ENCODE measurements at regions not wholly inside any gene's neighbourhood (a gene's known extent, or its start where the extent isn't known, plus 50 kb on each side); places are given as distances from the start of the nearest gene placed in this dataset.

DNA sequence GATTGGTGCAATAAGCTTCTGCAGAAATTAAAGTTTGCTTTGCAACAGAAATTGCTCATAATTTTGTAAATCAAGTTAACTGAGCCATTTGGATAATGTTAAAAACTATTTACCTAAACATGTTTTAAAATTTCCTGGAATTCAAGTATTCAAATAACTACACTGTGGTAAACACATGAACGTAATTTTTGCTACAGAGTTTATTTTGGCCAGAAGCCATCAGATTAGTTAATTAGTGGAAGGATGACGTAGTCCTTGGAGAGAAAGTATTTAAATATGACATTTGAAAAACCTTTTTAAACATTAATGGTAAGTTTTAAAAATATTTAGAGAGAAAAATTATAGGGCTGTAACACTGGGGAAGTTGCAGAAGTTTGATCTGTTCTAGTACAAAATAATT is 121.2 kb upstream of the UST start:
- H3K4me3 ChIP-seq (replicated peaks in 1 of 4; ENCODE audit: control extremely low read depth in 1 of 4, insufficient read depth in 1 of 4, low read depth in 3 of 4, low read length in 4 of 4), result no peak overlapping the region
- no peak overlapping the region for H3K4me2 ChIP-seq (ENCODE audit: extremely low read depth, insufficient read depth, low read length)
- no peaks in the 10 kb centered on the region for H3K79me2 ChIP-seq (ENCODE audit: control insufficient read depth, insufficient read depth, low read length)
- no peaks in the 10 kb centered on the region for H3K27me3 ChIP-seq (ENCODE audit: control insufficient read depth, insufficient read depth, low read length)
- H3K9ac ChIP-seq (ENCODE audit: insufficient read depth, low read length), result no peak overlapping the region
- no peaks in the 10 kb centered on the region for H4K20me1 ChIP-seq (ENCODE audit: control insufficient read depth, extremely low read depth, insufficient read depth, low read length)
- DNase-seq (ENCODE audit: low read depth in 2 of 2), result no peak
- H3K4me1 ChIP-seq (ENCODE audit: control insufficient read depth, extremely low read depth, insufficient read depth, low read length), result no peaks in the 10 kb centered on the region
- TF ChIP-seq, protein P1, sequence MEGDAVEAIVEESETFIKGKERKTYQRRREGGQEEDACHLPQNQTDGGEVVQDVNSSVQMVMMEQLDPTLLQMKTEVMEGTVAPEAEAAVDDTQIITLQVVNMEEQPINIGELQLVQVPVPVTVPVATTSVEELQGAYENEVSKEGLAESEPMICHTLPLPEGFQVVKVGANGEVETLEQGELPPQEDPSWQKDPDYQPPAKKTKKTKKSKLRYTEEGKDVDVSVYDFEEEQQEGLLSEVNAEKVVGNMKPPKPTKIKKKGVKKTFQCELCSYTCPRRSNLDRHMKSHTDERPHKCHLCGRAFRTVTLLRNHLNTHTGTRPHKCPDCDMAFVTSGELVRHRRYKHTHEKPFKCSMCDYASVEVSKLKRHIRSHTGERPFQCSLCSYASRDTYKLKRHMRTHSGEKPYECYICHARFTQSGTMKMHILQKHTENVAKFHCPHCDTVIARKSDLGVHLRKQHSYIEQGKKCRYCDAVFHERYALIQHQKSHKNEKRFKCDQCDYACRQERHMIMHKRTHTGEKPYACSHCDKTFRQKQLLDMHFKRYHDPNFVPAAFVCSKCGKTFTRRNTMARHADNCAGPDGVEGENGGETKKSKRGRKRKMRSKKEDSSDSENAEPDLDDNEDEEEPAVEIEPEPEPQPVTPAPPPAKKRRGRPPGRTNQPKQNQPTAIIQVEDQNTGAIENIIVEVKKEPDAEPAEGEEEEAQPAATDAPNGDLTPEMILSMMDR (conservative IDR thresholded peaks at IDR 0.05 in 1 of 2, IDR thresholded peaks at IDR 0.05 in 1 of 2; ENCODE audit: low read depth in 1 of 2, low read length in 2 of 2), result no peak
- no peak for TF ChIP-seq EZH2 (IDR thresholded peaks at IDR 0.05; ENCODE audit: low read length, missing control alignments)
- no peaks in the 10 kb centered on the region for H3K9me3 ChIP-seq (ENCODE audit: control insufficient read depth, insufficient read depth, low read depth, low read length)
- H3K27ac ChIP-seq (ENCODE audit: insufficient read depth, low read length), result no peak overlapping the region
- no peak overlapping the region for H2AFZ ChIP-seq (ENCODE audit: low read length)
- no peaks in the 10 kb centered on the region for H3K36me3 ChIP-seq (ENCODE audit: control insufficient read depth, insufficient read depth, low read length)

DNA sequence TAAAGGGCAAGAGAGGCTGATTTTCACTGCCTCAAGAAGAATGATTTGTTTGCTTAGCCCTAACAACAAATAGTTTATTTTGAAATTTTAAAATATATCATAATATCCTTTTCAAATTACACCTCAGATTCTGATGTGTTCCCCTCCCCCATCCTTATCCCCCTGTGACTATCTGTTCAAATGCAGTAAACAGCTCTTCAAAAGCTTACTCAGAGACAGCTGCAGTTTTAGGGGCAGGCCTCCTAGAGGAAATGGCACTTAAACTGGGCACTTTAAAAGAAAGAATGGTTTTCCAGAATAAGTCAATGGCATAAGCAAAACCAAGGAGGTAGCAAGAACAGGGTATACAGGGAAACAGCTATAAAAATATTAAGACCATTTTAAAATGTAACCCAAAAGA is 118.6 kb upstream of the UST start:
- H3K9ac ChIP-seq (ENCODE audit: insufficient read depth, low read length), result no peak overlapping the region
- no peaks in the 10 kb centered on the region for H3K36me3 ChIP-seq (ENCODE audit: control insufficient read depth, insufficient read depth, low read length)
- H3K9me3 ChIP-seq (ENCODE audit: control insufficient read depth, insufficient read depth, low read depth, low read length), result no peaks in the 10 kb centered on the region
- no peak for DNase-seq (ENCODE audit: low read depth in 2 of 2)
- no peaks in the 10 kb centered on the region for H3K79me2 ChIP-seq (ENCODE audit: control insufficient read depth, insufficient read depth, low read length)
- H3K27ac ChIP-seq (ENCODE audit: insufficient read depth, low read length), result no peak overlapping the region
- H3K27me3 ChIP-seq (ENCODE audit: control insufficient read depth, insufficient read depth, low read length), result no peaks in the 10 kb centered on the region
- H3K4me2 ChIP-seq (ENCODE audit: extremely low read depth, insufficient read depth, low read length), result no peak overlapping the region
- no peak overlapping the region for H2AFZ ChIP-seq (ENCODE audit: low read length)
- H3K4me3 ChIP-seq (replicated peaks in 1 of 4; ENCODE audit: control extremely low read depth in 1 of 4, insufficient read depth in 1 of 4, low read depth in 3 of 4, low read length in 4 of 4), result no peak overlapping the region
- H4K20me1 ChIP-seq (ENCODE audit: control insufficient read depth, extremely low read depth, insufficient read depth, low read length), result no peaks in the 10 kb centered on the region
- TF ChIP-seq, protein P1 (conservative IDR thresholded peaks at IDR 0.05 in 1 of 2, IDR thresholded peaks at IDR 0.05 in 1 of 2; ENCODE audit: low read depth in 1 of 2, low read length in 2 of 2), result no peak
- no peak for TF ChIP-seq EZH2 (IDR thresholded peaks at IDR 0.05; ENCODE audit: low read length, missing control alignments)
- H3K4me1 ChIP-seq (ENCODE audit: control insufficient read depth, extremely low read depth, insufficient read depth, low read length), result no peaks in the 10 kb centered on the region

DNA sequence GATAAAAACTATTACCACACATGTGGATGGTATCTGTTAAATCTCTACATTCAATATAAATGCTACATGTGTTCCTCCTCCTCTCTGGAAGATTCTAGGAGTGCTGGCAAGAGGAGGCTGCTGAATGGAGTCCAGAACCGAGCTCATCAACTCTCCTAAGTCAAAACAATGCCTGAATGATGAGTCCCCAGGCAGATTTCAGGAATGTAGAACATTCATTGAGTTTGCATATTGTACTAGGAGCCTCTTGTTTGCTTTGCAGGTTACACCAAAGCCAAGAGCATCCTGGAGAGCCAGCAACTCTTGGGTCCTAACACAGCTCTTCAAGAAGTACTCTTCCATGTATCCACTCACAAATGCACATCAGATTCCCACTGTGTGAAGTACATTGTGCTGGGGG is 117.6 kb upstream of the UST start:
- TF ChIP-seq EZH2 (IDR thresholded peaks at IDR 0.05; ENCODE audit: low read length, missing control alignments), result no peak
- TF ChIP-seq, protein P1 (conservative IDR thresholded peaks at IDR 0.05 in 1 of 2, IDR thresholded peaks at IDR 0.05 in 1 of 2; ENCODE audit: low read depth in 1 of 2, low read length in 2 of 2), result no peak
- no peak overlapping the region for H3K27ac ChIP-seq (ENCODE audit: insufficient read depth, low read length)
- no peak overlapping the region for H3K4me2 ChIP-seq (ENCODE audit: extremely low read depth, insufficient read depth, low read length)

More for the DNA sequence above, 117.6 kb upstream of the UST start:
- no peak overlapping the region for H3K4me3 ChIP-seq (replicated peaks in 1 of 4; ENCODE audit: control extremely low read depth in 1 of 4, insufficient read depth in 1 of 4, low read depth in 3 of 4, low read length in 4 of 4)
- H3K27me3 ChIP-seq (ENCODE audit: control insufficient read depth, insufficient read depth, low read length), result no peaks in the 10 kb centered on the region
- H3K4me1 ChIP-seq (ENCODE audit: control insufficient read depth, extremely low read depth, insufficient read depth, low read length), result no peaks in the 10 kb centered on the region
- DNase-seq (ENCODE audit: low read depth in 2 of 2), result peak; percentile 11 to 26
- no peaks in the 10 kb centered on the region for H3K79me2 ChIP-seq (ENCODE audit: control insufficient read depth, insufficient read depth, low read length)
- no peak overlapping the region for H3K9ac ChIP-seq (ENCODE audit: insufficient read depth, low read length)
- no peak overlapping the region for H2AFZ ChIP-seq (ENCODE audit: low read length)
- H3K9me3 ChIP-seq (ENCODE audit: control insufficient read depth, insufficient read depth, low read depth, low read length), result no peaks in the 10 kb centered on the region
- no peaks in the 10 kb centered on the region for H3K36me3 ChIP-seq (ENCODE audit: control insufficient read depth, insufficient read depth, low read length)
- no peaks in the 10 kb centered on the region for H4K20me1 ChIP-seq (ENCODE audit: control insufficient read depth, extremely low read depth, insufficient read depth, low read length)
